ENCODE measurements at regions not wholly inside any gene's neighbourhood (a gene's known extent, or its start where the extent isn't known, plus 50 kb on each side); places are given as distances from the start of the nearest gene placed in this dataset.
"Not testable (repeated sequence)": the region's sequence is repeated elsewhere in the genome, so short reads cannot be mapped to it uniquely, and the experiment has no call there.

- in situ Hi-C loops (cut with HindIII; ENCODE audit: low pct_ligation_motif_present, low pct_unique_long_range_greater_than_20kb, low sequenced_read_pairs): no loop called here
- no peak for DNase-seq
Observed at GRCh38 chr12:25872137-25872536, 86.3 kb upstream of the RASSF8 start.

GRCh38 chr12:25875661-25876060 is 82.8 kb upstream of the RASSF8 start:
- in situ Hi-C loops (cut with HindIII; ENCODE audit: low pct_ligation_motif_present, low pct_unique_long_range_greater_than_20kb, low sequenced_read_pairs): no loop called here
- no peak for DNase-seq

- in situ Hi-C loops (cut with HindIII; ENCODE audit: low pct_ligation_motif_present, low pct_unique_long_range_greater_than_20kb, low sequenced_read_pairs): no loop called here
- DNase-seq: no peak
Observed at GRCh38 chr12:25876383-25877045, 82.0 kb upstream of the RASSF8 start.

- in situ Hi-C loops (cut with HindIII; ENCODE audit: low pct_ligation_motif_present, low pct_unique_long_range_greater_than_20kb, low sequenced_read_pairs): no loop called here
- DNase-seq: no peak
Observed at GRCh38 chr12:25877446-25877845, 81.0 kb upstream of the RASSF8 start.

GRCh38 chr12:25882266-25882665 is 76.2 kb upstream of the RASSF8 start:
- in situ Hi-C loops (cut with HindIII; ENCODE audit: low pct_ligation_motif_present, low pct_unique_long_range_greater_than_20kb, low sequenced_read_pairs): no loop called here
- DNase-seq: no peak

GRCh38 chr12:25883026-25883916 is 75.2 kb upstream of the RASSF8 start:
- no peak for DNase-seq
- in situ Hi-C loops (cut with HindIII; ENCODE audit: low pct_ligation_motif_present, low pct_unique_long_range_greater_than_20kb, low sequenced_read_pairs): no loop called here

- DNase-seq: no peak
- in situ Hi-C loops (cut with HindIII; ENCODE audit: low pct_ligation_motif_present, low pct_unique_long_range_greater_than_20kb, low sequenced_read_pairs): no loop called here
Observed at GRCh38 chr12:25884024-25884919, 74.2 kb upstream of the RASSF8 start.

GRCh38 chr12:25884920-25885234 is 73.6 kb upstream of the RASSF8 start:
- DNase-seq: no peak
- in situ Hi-C loops (cut with HindIII; ENCODE audit: low pct_ligation_motif_present, low pct_unique_long_range_greater_than_20kb, low sequenced_read_pairs): no loop called here

GRCh38 chr12:25886396-25886795 is 72.1 kb upstream of the RASSF8 start:
- in situ Hi-C loops (cut with HindIII; ENCODE audit: low pct_ligation_motif_present, low pct_unique_long_range_greater_than_20kb, low sequenced_read_pairs): no loop called here

GRCh38 chr12:25887367-25887766 is 71.1 kb upstream of the RASSF8 start:
- no peak for DNase-seq
- in situ Hi-C loops (cut with HindIII; ENCODE audit: low pct_ligation_motif_present, low pct_unique_long_range_greater_than_20kb, low sequenced_read_pairs): no loop called here

More at GRCh38 chr12:25886396-25886795, 72.1 kb upstream of the RASSF8 start:
- no peak for DNase-seq

GRCh38 chr12:25889185-25889584 is 69.3 kb upstream of the RASSF8 start:
- in situ Hi-C loops (cut with HindIII; ENCODE audit: low pct_ligation_motif_present, low pct_unique_long_range_greater_than_20kb, low sequenced_read_pairs): no loop called here
- DNase-seq: no peak

- in situ Hi-C loops (cut with HindIII; ENCODE audit: low pct_ligation_motif_present, low pct_unique_long_range_greater_than_20kb, low sequenced_read_pairs); DNase-seq: not testable (repeated sequence)
Observed at GRCh38 chr12:25891095-25891494, 67.4 kb upstream of the RASSF8 start.

GRCh38 chr12:25894759-25895158 is 63.7 kb upstream of the RASSF8 start:
- no peak for DNase-seq
- in situ Hi-C loops (cut with HindIII; ENCODE audit: low pct_ligation_motif_present, low pct_unique_long_range_greater_than_20kb, low sequenced_read_pairs): no loop called here

- in situ Hi-C loops (cut with HindIII; ENCODE audit: low pct_ligation_motif_present, low pct_unique_long_range_greater_than_20kb, low sequenced_read_pairs): no loop called here
- no peak for DNase-seq
Observed at GRCh38 chr12:25896981-25897380, 61.5 kb upstream of the RASSF8 start.

GRCh38 chr12:25903603-25904245 is 54.8 kb upstream of the RASSF8 start:
- no peak for DNase-seq
- in situ Hi-C loops (cut with HindIII; ENCODE audit: low pct_ligation_motif_present, low pct_unique_long_range_greater_than_20kb, low sequenced_read_pairs): no loop called here

GRCh38 chr12:25904442-25904841 is 54.0 kb upstream of the RASSF8 start:
- in situ Hi-C loops (cut with HindIII; ENCODE audit: low pct_ligation_motif_present, low pct_unique_long_range_greater_than_20kb, low sequenced_read_pairs): no loop called here

GRCh38 chr12:25906651-25907340 is 51.7 kb upstream of the RASSF8 start:
- no peak for DNase-seq
- in situ Hi-C loops (cut with HindIII; ENCODE audit: low pct_ligation_motif_present, low pct_unique_long_range_greater_than_20kb, low sequenced_read_pairs): no loop called here

More at GRCh38 chr12:25904442-25904841, 54.0 kb upstream of the RASSF8 start:
- no peak for DNase-seq

Measured in ACHN (cell line).